ENCODE measurements at regions not wholly inside any gene's neighbourhood (a gene's known extent, or its start where the extent isn't known, plus 50 kb on each side); places are given as distances from the start of the nearest gene placed in this dataset.

DNA sequence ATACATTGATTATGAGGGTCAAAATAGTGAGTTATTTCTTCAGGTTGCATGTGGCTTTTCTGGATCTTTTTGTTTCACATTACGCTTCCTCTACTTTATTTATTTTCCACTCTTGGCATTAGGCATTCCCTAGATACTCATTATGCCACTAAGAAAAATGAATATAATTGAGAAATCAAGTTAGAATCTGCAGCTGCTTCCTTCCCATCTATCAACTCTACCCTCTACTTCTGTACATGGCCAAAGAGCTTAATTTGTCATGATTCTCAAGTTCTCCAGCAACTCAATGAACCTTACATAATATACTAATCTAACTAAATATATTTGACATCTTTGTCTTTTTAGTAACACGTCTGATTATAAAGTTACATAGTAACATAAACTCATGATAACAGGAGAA, 598.1 kb upstream of the LRRTM4 start:
- Histone ChIP-seq H3K36me3 (no peaks in the 10 kb centered on the region), H3K27me3 (no peaks in the 10 kb centered on the region), H3K4me1 (no peaks in the 10 kb centered on the region), H3K27ac (no peak overlapping the region), H3K4me3 (no peak overlapping the region), H3K9me3 (peaks cover 0 to 12% (median 0%) of the 10 kb centered on the region in 11 donors)
- ATAC-seq: no peak
- WGBS, 2 donors: 66 to 77% methylated on average over 2 of the region's 2 CpGs
- TF ChIP-seq, protein P1, sequence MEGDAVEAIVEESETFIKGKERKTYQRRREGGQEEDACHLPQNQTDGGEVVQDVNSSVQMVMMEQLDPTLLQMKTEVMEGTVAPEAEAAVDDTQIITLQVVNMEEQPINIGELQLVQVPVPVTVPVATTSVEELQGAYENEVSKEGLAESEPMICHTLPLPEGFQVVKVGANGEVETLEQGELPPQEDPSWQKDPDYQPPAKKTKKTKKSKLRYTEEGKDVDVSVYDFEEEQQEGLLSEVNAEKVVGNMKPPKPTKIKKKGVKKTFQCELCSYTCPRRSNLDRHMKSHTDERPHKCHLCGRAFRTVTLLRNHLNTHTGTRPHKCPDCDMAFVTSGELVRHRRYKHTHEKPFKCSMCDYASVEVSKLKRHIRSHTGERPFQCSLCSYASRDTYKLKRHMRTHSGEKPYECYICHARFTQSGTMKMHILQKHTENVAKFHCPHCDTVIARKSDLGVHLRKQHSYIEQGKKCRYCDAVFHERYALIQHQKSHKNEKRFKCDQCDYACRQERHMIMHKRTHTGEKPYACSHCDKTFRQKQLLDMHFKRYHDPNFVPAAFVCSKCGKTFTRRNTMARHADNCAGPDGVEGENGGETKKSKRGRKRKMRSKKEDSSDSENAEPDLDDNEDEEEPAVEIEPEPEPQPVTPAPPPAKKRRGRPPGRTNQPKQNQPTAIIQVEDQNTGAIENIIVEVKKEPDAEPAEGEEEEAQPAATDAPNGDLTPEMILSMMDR (IDR thresholded peaks at IDR 0.05): no peak
- intact Hi-C loops (cut with DNase I): no loop called here
- no peak for DNase-seq

DNA sequence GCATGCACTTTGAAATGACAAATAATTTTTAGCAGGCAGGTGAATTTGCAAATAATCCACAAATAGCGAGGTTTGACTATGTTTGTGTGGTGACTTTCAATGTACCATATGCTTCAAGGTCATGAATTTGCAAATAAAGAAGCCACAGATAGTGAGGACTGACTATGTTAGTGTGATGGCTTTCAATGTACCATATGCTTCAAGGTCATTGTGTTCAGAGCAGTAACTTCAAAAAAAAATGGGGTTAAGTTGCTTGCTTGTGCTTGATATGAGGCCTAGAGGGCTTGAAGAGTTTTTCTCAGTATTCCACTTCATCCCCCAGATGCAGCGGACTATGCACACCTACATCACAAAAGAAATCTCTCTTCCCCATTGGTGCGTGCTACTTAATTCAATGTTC, 602.9 kb upstream of the LRRTM4 start:
- intact Hi-C loops (cut with DNase I): no loop called here
- ATAC-seq (no peak), DNase-seq (no peak)
- WGBS, 2 donors: 89 to 92% methylated on average over 3 of the region's 3 CpGs
- TF ChIP-seq, protein P1 (IDR thresholded peaks at IDR 0.05): no peak
- peaks cover 0 to 12% (median 0%) of the 10 kb centered on the region in 11 donors for H3K9me3 ChIP-seq
- no peak overlapping the region for H3K27ac ChIP-seq
- no peak overlapping the region for H3K4me3 ChIP-seq
- no peaks in the 10 kb centered on the region for H3K27me3 ChIP-seq
- H3K4me1 ChIP-seq: no peaks in the 10 kb centered on the region
- no peaks in the 10 kb centered on the region for H3K36me3 ChIP-seq

DNA sequence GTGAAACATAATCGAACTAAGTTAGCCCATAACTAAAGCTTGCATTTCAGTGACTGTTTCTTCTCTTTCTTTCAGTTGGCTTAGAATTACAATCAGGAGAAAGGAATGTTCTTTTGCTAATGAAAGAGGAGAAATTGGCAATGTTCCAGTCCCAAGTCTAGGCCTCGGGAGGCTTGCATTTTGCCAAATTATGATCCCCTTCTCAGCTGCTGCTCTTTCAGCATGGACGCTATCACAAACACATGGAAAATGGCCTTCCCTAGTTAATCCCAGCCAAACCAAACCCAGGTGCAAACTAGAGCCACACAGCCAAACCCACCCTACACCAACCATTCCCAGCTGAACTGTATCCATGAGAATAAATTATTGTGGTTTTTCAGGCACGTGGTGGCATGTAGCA, 605.2 kb upstream of the LRRTM4 start:
- H3K4me3 ChIP-seq: no peak overlapping the region
- DNase-seq (no peak), ATAC-seq (peak in 4 of 8 donors; percentile 15 to 65 (median 44))
- no peak overlapping the region for H3K27ac ChIP-seq
- no peaks in the 10 kb centered on the region for H3K4me1 ChIP-seq
- no peaks in the 10 kb centered on the region for H3K36me3 ChIP-seq
- TF ChIP-seq, protein P1 (IDR thresholded peaks at IDR 0.05): no peak
- peaks cover 0 to 12% (median 0%) of the 10 kb centered on the region in 11 donors for H3K9me3 ChIP-seq
- 41 to 56% methylated on average over 4 of the region's 4 CpGs for WGBS, 2 donors
- no peaks in the 10 kb centered on the region for H3K27me3 ChIP-seq
- intact Hi-C loops (cut with DNase I): no loop called here

- Histone ChIP-seq H3K4me1 (no peaks in the 10 kb centered on the region), H3K4me3 (no peak overlapping the region), H3K27ac (no peak overlapping the region), H3K36me3 (no peaks in the 10 kb centered on the region), H3K9me3 (no peaks in the 10 kb centered on the region), H3K27me3 (no peaks in the 10 kb centered on the region)
- no peak for DNase-seq
- 64 to 70% methylated on average over 4 of the region's 4 CpGs for WGBS, 2 donors
- intact Hi-C loops (cut with DNase I): no loop called here
- TF ChIP-seq, protein P1 (IDR thresholded peaks at IDR 0.05): no peak
- no peak for ATAC-seq
Observed at GRCh38 chr2:78132391-78133370, 610.5 kb upstream of the LRRTM4 start.
